ENCODE measurements at regions not wholly inside any gene's neighbourhood (a gene's known extent, or its start where the extent isn't known, plus 50 kb on each side); places are given as distances from the start of the nearest gene placed in this dataset.
"Not testable (repeated sequence)": the region's sequence is repeated elsewhere in the genome, so short reads cannot be mapped to it uniquely, and the experiment has no call there.

DNA sequence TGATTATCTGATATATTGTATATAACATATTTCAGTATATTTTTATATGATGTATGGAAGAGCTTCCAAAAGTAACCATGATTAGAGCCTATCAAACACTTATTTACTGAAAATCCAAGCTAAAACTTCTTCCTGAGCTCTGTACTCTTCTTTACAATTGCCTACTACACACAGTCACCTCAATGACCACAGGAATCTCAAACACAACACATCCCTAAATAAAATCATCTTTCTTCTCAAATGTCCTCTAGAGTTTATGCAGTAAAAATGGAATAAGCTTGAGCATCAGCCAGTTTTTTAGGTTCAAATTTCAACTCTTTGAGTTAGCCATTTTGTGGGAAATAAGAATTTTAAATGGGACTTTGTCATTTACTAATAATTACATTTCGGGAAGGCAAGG lies 102.6 kb upstream of the FNDC3A start:
- H3K4me3 Mint-ChIP-seq, result no peak overlapping the region
- no peaks in the 10 kb centered on the region for H3K36me3 Mint-ChIP-seq (ENCODE audit: low read depth)
- H3K27ac Mint-ChIP-seq, result no peak overlapping the region
- no peaks in the 10 kb centered on the region for H3K9me3 Mint-ChIP-seq
- H3K4me1 Mint-ChIP-seq (ENCODE audit: low read depth), result no peaks in the 10 kb centered on the region
- H3K27me3 Mint-ChIP-seq (ENCODE audit: low read depth), result peaks cover 24% of the 10 kb centered on the region
- no peak for DNase-seq (ENCODE audit: low spot score)

GRCh38 chr13:48873587-48873986 lies 102.1 kb upstream of the FNDC3A start:
- Mint-ChIP-seq H3K9me3 (no peaks in the 10 kb centered on the region), H3K36me3 (ENCODE audit: low read depth) (no peaks in the 10 kb centered on the region), H3K4me3 (no peak overlapping the region), H3K27me3 (ENCODE audit: low read depth) (peaks cover 24% of the 10 kb centered on the region), H3K27ac (no peak overlapping the region), H3K4me1 (ENCODE audit: low read depth) (no peaks in the 10 kb centered on the region)
- DNase-seq (ENCODE audit: low spot score), result no peak

DNA sequence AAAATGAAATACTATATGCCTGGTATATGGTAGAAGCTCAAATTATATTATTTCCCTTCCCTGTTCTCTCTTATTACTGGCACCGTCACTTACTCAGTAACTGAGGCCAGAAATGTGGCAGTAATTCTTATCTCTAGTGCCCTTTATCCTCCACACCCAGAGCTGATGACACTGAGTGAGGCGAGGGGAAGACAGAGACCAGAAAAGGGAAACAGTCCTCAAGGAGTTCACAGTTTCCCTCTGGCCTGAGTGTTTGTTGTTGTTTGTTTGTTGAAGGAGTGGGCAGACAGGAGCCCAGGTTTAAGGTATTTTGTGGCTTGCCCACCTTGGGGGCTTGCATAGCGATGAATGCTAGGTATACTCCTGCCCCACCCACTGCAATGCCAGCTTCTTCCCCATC lies 101.5 kb upstream of the FNDC3A start:
- Mint-ChIP-seq H3K36me3 (ENCODE audit: low read depth) (no peaks in the 10 kb centered on the region), H3K4me1 (ENCODE audit: low read depth) (peaks cover 2% of the 10 kb centered on the region), H3K27me3 (ENCODE audit: low read depth) (peaks cover 24% of the 10 kb centered on the region), H3K27ac (no peak overlapping the region), H3K4me3 (no peak overlapping the region), H3K9me3 (no peaks in the 10 kb centered on the region)
- DNase-seq (ENCODE audit: low spot score), result no peak

- Mint-ChIP-seq H3K36me3 (ENCODE audit: low read depth) (no peaks in the 10 kb centered on the region), H3K27ac (no peak overlapping the region), H3K4me3 (no peak overlapping the region), H3K4me1 (ENCODE audit: low read depth) (peaks cover 8% of the 10 kb centered on the region), H3K9me3 (no peaks in the 10 kb centered on the region), H3K27me3 (ENCODE audit: low read depth) (peaks cover 24% of the 10 kb centered on the region)
- DNase-seq (ENCODE audit: low spot score), result no peak
Observed at GRCh38 chr13:48875047-48875446, 100.7 kb upstream of the FNDC3A start.

- H3K36me3 Mint-ChIP-seq (ENCODE audit: low read depth), result no peaks in the 10 kb centered on the region
- H3K4me1 Mint-ChIP-seq (ENCODE audit: low read depth), result peaks cover 19% of the 10 kb centered on the region
- no peak overlapping the region for H3K27ac Mint-ChIP-seq
- H3K9me3 Mint-ChIP-seq, result no peaks in the 10 kb centered on the region
- H3K4me3 Mint-ChIP-seq, result no peak overlapping the region
- peaks cover 24% of the 10 kb centered on the region for H3K27me3 Mint-ChIP-seq (ENCODE audit: low read depth)
- DNase-seq (ENCODE audit: low spot score), result no peak
Observed at GRCh38 chr13:48876289-48876688, 99.4 kb upstream of the FNDC3A start.

DNA sequence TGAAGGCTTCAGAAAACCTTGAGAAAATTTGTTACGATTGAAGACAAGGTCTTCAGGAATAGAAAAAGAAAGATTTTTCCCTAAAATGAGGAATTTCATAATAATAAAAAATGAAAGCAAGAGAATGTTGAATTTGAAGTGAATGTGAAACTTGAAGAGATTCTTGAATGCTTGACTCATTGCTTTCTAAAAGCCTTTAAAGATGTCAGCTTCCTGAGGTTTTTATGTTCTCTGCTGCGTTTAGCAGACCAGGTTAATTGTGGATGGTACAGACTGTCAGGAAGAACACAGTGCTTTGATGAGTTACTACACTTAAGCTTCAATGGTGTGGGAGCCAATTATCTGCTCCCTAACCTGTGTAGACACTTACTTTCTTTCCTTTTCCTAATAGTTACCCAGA lies 96.3 kb upstream of the FNDC3A start:
- Mint-ChIP-seq H3K9me3 (no peaks in the 10 kb centered on the region), H3K27me3 (ENCODE audit: low read depth) (peaks cover 10% of the 10 kb centered on the region), H3K27ac (no peak overlapping the region), H3K4me3 (no peak overlapping the region), H3K4me1 (ENCODE audit: low read depth) (peaks cover 34% of the 10 kb centered on the region), H3K36me3 (ENCODE audit: low read depth) (no peaks in the 10 kb centered on the region)
- DNase-seq (ENCODE audit: low spot score), result no peak

DNA sequence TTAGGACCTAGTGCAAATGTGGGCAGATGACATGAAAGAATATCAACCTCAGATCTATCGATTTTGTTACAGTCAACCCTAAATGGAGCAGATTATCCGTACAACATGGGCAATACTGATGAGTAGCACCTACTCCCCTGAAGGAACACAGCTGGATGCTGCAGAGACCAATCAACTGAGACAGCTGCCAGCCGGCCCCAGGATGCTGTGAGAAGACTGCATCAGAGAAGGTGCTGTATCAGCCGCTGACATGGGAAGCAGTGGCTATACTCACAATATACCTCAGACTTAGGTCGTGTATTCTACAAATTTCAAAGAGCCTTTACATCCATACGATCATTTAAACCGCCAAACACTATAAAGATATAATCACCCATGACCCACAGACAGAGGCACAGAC lies 95.9 kb upstream of the FNDC3A start:
- peaks cover 36% of the 10 kb centered on the region for H3K4me1 Mint-ChIP-seq (ENCODE audit: low read depth)
- H3K36me3 Mint-ChIP-seq (ENCODE audit: low read depth), result no peaks in the 10 kb centered on the region
- no peak for DNase-seq (ENCODE audit: low spot score)
- no peak overlapping the region for H3K27ac Mint-ChIP-seq
- H3K9me3 Mint-ChIP-seq, result no peaks in the 10 kb centered on the region
- H3K4me3 Mint-ChIP-seq, result no peak overlapping the region
- peaks cover 7% of the 10 kb centered on the region for H3K27me3 Mint-ChIP-seq (ENCODE audit: low read depth)

DNA sequence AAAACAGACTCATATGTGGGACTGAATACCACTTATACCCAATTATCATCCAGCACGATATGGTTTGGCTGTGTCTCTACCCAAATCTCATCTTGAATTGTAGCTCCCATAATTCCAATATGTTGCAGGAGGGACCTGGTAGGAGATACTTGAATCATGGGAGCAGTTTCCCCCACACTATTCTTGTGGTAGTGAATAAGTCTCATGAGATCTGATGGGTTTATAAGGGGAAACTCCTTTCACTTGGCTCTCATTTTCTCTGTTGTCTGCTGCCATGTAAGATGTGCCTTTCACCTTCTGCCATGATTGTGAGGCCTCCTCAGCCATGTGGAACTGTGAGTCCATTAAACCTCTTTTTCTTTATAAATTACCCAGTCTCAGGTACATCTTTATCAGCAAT lies 91.9 kb upstream of the FNDC3A start:
- H3K4me1 Mint-ChIP-seq (ENCODE audit: low read depth), result peaks cover 44% of the 10 kb centered on the region
- not testable (repeated sequence) for H3K27ac Mint-ChIP-seq; H3K27me3 Mint-ChIP-seq (ENCODE audit: low read depth); H3K36me3 Mint-ChIP-seq (ENCODE audit: low read depth); H3K9me3 Mint-ChIP-seq; DNase-seq (ENCODE audit: low spot score)
- peak overlapping the region; percentile 43 for H3K4me3 Mint-ChIP-seq

DNA sequence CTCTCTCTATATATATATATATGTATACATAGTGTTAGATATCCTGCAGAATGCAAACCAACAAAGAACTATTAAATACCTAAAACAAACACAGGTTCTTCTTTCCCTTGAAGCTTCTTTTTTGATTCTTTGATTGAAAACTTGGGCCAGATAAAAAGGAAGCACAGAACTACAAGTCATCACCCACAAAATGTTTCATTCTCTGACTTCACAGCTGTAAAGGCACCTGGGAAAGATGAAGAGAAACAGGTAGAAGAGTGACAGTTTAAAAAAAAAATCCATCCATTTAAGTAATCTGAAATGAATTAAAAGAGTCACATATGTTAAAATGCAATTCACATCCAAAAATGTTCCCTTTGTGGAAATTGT lies 90.7 kb upstream of the FNDC3A start:
- H3K4me1 Mint-ChIP-seq (ENCODE audit: low read depth), result peaks cover 36% of the 10 kb centered on the region
- H3K27me3 Mint-ChIP-seq (ENCODE audit: low read depth), result no peaks in the 10 kb centered on the region
- no peak overlapping the region for H3K27ac Mint-ChIP-seq
- no peak overlapping the region for H3K4me3 Mint-ChIP-seq
- no peaks in the 10 kb centered on the region for H3K36me3 Mint-ChIP-seq (ENCODE audit: low read depth)
- no peak for DNase-seq (ENCODE audit: low spot score)
- H3K9me3 Mint-ChIP-seq, result no peaks in the 10 kb centered on the region

GRCh38 chr13:48888613-48889012 lies 87.1 kb upstream of the FNDC3A start:
- no peak overlapping the region for H3K4me3 Mint-ChIP-seq
- H3K9me3 Mint-ChIP-seq, result peaks cover 1% of the 10 kb centered on the region
- no peaks in the 10 kb centered on the region for H3K36me3 Mint-ChIP-seq (ENCODE audit: low read depth)
- no peak overlapping the region for H3K27ac Mint-ChIP-seq
- peaks cover 22% of the 10 kb centered on the region for H3K4me1 Mint-ChIP-seq (ENCODE audit: low read depth)
- no peak for DNase-seq (ENCODE audit: low spot score)
- H3K27me3 Mint-ChIP-seq (ENCODE audit: low read depth), result no peaks in the 10 kb centered on the region

- Mint-ChIP-seq H3K36me3 (ENCODE audit: low read depth) (no peaks in the 10 kb centered on the region), H3K4me1 (ENCODE audit: low read depth) (peaks cover 9% of the 10 kb centered on the region), H3K27me3 (ENCODE audit: low read depth) (no peaks in the 10 kb centered on the region), H3K9me3 (peaks cover 3% of the 10 kb centered on the region), H3K4me3 (no peak overlapping the region), H3K27ac (no peak overlapping the region)
- DNase-seq (ENCODE audit: low spot score), result no peak
Observed at GRCh38 chr13:48890391-48890790, 85.3 kb upstream of the FNDC3A start.

- H3K4me3 Mint-ChIP-seq, result no peak overlapping the region
- H3K36me3 Mint-ChIP-seq (ENCODE audit: low read depth), result no peaks in the 10 kb centered on the region
- H3K27ac Mint-ChIP-seq, result no peak overlapping the region
- no peaks in the 10 kb centered on the region for H3K27me3 Mint-ChIP-seq (ENCODE audit: low read depth)
- H3K4me1 Mint-ChIP-seq (ENCODE audit: low read depth), result peaks cover 6% of the 10 kb centered on the region
- DNase-seq (ENCODE audit: low spot score), result no peak
- peaks cover 3% of the 10 kb centered on the region for H3K9me3 Mint-ChIP-seq
Observed at GRCh38 chr13:48891586-48891985, 84.1 kb upstream of the FNDC3A start.

GRCh38 chr13:48892053-48892687 lies 83.5 kb upstream of the FNDC3A start:
- no peak overlapping the region for H3K4me3 Mint-ChIP-seq
- peaks cover 6% of the 10 kb centered on the region for H3K4me1 Mint-ChIP-seq (ENCODE audit: low read depth)
- peaks cover 3% of the 10 kb centered on the region for H3K9me3 Mint-ChIP-seq
- H3K36me3 Mint-ChIP-seq (ENCODE audit: low read depth), result no peaks in the 10 kb centered on the region
- no peaks in the 10 kb centered on the region for H3K27me3 Mint-ChIP-seq (ENCODE audit: low read depth)
- DNase-seq (ENCODE audit: low spot score), result no peak
- no peak overlapping the region for H3K27ac Mint-ChIP-seq

GRCh38 chr13:48892688-48893075 lies 83.0 kb upstream of the FNDC3A start:
- Mint-ChIP-seq H3K27me3 (ENCODE audit: low read depth) (no peaks in the 10 kb centered on the region), H3K27ac (no peak overlapping the region), H3K9me3 (peaks cover 3% of the 10 kb centered on the region), H3K36me3 (ENCODE audit: low read depth) (no peaks in the 10 kb centered on the region), H3K4me1 (ENCODE audit: low read depth) (peaks cover 6% of the 10 kb centered on the region), H3K4me3 (no peak overlapping the region)
- no peak for DNase-seq (ENCODE audit: low spot score)

DNA sequence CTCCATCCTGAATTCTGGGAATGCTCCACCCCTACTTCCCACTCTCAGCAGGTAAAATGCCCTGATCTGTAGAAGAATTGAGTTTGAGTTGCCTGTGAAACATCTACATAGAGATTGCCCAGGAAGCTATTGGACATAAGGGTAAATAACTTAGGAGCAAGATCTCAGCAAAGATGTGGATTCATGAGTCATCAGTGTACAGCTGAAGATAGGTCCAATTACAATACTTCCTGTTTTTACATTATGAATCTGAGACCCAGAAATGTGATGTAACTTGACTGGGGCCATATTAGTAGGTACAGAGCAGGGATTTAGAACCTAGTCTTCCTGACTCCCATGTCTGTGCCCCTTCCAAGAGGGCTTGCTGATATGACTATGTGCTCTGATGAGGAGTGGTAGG lies 79.4 kb upstream of the FNDC3A start:
- Mint-ChIP-seq H3K27me3 (ENCODE audit: low read depth) (peaks cover 10% of the 10 kb centered on the region), H3K27ac (no peak overlapping the region)

More for the DNA sequence above, 79.4 kb upstream of the FNDC3A start:
- Mint-ChIP-seq H3K4me1 (ENCODE audit: low read depth) (peaks cover 4% of the 10 kb centered on the region), H3K4me3 (no peak overlapping the region), H3K36me3 (ENCODE audit: low read depth) (no peaks in the 10 kb centered on the region), H3K9me3 (peaks cover 13% of the 10 kb centered on the region)
- no peak for DNase-seq (ENCODE audit: low spot score)

Data from T-helper 2 cell treated with Interferon-gamma antibody and Interleukin-4, amounts not matched to agents 5 μg/mL and 100 μg/mL, for 36 hours (primary cell).